Mesodermal cell (in vitro differentiated cells): ENCODE measurements at regions not wholly inside any gene's neighbourhood (a gene's known extent, or its start where the extent isn't known, plus 50 kb on each side); places are given as distances from the start of the nearest gene placed in this dataset.
"Not testable (repeated sequence)": the region's sequence is repeated elsewhere in the genome, so short reads cannot be mapped to it uniquely, and the experiment has no call there.

ENCODE experiments used
- H3K27ac ChIP-seq: 2 replicates; pipeline ENCODE4 v1.7.0; 2013; ENCODE audit warnings: mild to moderate bottlenecking, low read depth, low read length, moderate library complexity; ENCODE audit not compliant: severe bottlenecking
- H3K36me3 ChIP-seq: 2 replicates; pipeline ENCODE4 v1.7.1; 2013; ENCODE audit warnings: mild to moderate bottlenecking, low read length, moderate library complexity; ENCODE audit not compliant: control insufficient read depth, insufficient read depth
- H3K4me1 ChIP-seq: one replicate; pipeline ENCODE4 v1.7.1; 2013; ENCODE audit warnings: mild to moderate bottlenecking, low read length; ENCODE audit not compliant: insufficient read depth, control insufficient read depth, poor library complexity, severe bottlenecking
- H3K4me3 ChIP-seq: 2 replicates; pipeline ENCODE4 v1.7.0; 2013; ENCODE audit warnings: low read length, control low read depth, mild to moderate bottlenecking; ENCODE audit not compliant: insufficient read depth, poor library complexity, severe bottlenecking; ENCODE audit errors: extremely low read depth
- H3K9me3 ChIP-seq: 2 replicates; pipeline ENCODE4 v1.7.1; 2013; ENCODE audit warnings: mild to moderate bottlenecking, low read length, moderate library complexity; ENCODE audit not compliant: control insufficient read depth
- WGBS, 2 experiments: methylation state at CpG; one replicate each; pipeline ENCODE4 v1.1.5; 2013; ENCODE audit warnings: missing lambda C conversion rate in 2 of 2; ENCODE audit not compliant: insufficient coverage in 2 of 2; 5-methylcytosine and 5-hydroxymethylcytosine counted together

DNA sequence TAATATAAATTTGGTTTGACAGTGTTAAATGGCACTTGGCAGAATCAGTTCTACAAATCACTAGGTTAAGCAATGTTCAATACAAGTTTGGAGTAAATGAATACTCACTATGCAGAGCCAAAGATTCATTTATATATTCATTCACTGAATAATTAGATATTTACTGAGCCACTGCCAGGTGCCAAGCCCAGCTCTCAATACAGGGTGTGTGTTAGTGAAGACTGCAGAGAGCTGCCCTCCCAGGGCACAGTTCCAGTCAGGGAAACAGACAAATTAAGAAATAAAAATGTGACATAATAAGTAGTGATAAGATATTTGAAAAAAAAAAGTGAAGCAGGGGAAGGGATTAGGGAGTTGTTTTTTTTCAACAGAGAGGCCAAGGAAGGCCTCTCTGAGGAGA is 411.7 kb downstream of the KCNRG start:
- Histone ChIP-seq H3K4me1 (no peaks in the 10 kb centered on the region), H3K27ac (no peak overlapping the region), H3K4me3 (no peak overlapping the region), H3K36me3 (no peaks in the 10 kb centered on the region), H3K9me3 (no peaks in the 10 kb centered on the region)

DNA sequence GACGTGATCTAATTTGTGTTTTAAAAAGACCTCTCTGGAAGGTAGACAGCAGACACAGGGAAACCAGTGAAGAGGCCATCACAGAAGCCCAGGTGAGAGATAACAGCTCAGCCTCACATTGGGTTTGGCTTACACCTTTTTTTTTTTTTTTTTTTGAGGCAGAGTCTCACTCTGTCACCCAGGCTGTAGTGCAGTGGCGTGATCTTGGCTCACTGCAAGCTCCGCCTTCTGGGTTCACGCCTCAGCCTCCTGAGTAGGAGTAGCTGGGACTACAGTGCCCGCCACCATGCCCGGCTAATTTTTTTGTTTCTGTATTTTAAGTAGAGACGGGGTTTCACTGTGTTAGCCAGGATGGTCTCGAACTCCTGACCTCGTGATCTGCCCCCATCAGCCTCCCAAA is 412.3 kb downstream of the KCNRG start:
- H3K9me3 ChIP-seq, H3K4me3 ChIP-seq, H3K27ac ChIP-seq, H3K36me3 ChIP-seq, H3K4me1 ChIP-seq: not testable (repeated sequence)
- 83 to 93% methylated on average over 4 of the region's 9 CpGs for WGBS, 2 experiments

DNA sequence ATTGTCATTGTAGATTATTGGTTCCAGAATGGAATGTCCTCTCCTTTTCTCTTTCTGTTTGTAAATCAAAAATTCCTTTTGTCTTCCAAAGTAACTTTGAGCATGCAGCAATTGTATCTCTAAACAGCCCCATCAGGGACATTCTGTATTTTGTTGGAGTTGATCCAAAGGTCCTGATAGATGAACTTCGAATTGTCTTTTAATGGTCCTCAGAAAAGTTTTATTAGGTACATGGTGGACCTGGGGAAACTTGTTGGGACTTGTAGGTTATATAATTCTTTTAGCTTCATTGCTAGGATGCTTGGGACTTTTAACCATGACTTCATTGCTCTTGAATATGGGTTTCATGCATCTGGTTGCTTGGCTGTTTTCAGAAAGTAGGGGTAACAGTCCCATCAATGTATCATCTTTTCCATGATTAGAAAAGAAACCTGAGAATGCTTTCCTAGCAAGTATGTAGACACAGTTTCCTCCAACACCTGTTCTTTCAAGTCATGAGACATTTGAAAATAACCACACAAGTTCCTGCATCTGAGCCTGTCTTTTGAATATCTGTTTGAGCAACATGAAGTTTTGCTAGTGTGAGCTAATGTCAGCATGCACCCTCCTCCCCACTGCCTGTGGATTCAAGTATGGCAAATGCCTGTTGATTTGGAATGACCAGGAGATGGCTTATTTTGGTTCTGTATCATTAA is 413.1 kb downstream of the KCNRG start:
- Histone ChIP-seq H3K36me3 (no peaks in the 10 kb centered on the region), H3K9me3 (no peaks in the 10 kb centered on the region), H3K27ac (no peak overlapping the region), H3K4me1 (no peaks in the 10 kb centered on the region), H3K4me3 (no peak overlapping the region)
- WGBS, 2 experiments = no CpG with 5 or more reads among the region's 1 CpG

DNA sequence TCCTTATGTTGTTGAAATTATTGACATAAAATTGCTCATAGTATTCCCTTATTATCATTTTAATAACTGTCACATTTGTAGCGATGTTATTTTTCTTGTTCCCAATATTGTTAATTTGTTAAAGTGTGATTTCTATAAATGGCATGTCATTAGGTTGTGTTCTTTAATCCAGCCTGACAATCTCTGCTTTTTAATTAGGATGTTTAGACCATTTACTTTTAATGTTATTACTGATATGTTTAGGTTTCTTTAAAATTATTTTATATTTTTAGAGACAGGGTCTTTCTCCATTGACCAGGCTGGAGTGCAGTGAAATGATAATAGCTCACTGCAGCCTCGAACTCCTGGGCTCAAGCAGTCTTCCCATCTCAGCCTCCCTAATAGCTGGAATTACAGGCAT is 408.5 kb downstream of the DLEU7 start:
- Histone ChIP-seq H3K36me3 (no peaks in the 10 kb centered on the region), H3K4me3 (no peak overlapping the region), H3K27ac (no peak overlapping the region), H3K9me3 (no peaks in the 10 kb centered on the region), H3K4me1 (no peaks in the 10 kb centered on the region)
- 90% methylated on average over 1 of the region's 2 CpGs; no CpG with 5 or more reads in 1 of the 2 experiments for WGBS, 2 experiments

DNA sequence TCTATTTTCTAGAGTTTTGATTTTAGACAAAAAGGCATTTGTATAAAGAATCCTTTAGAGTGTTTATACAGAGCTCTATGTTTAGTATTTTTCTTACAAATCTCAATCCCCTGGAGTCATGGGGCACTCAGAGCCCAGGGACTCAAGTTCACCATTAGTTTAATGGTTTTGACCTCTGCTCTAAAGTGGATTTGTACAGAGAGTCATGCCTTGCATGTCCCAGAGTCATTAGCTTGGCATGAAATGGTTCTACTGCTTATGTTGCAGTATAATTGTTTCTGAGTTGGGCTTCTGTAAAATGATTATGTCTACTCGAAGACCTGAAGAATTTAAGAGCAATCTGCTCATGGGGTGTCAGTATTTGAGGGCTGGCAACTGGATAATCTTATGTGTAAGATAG is 406.2 kb downstream of the DLEU7 start:
- H3K27ac ChIP-seq = no peak overlapping the region
- no peaks in the 10 kb centered on the region for H3K4me1 ChIP-seq
- no peaks in the 10 kb centered on the region for H3K9me3 ChIP-seq
- no peaks in the 10 kb centered on the region for H3K36me3 ChIP-seq
- no peak overlapping the region for H3K4me3 ChIP-seq
- WGBS, 2 experiments = 100% methylated on average over 1 of the region's 1 CpG; no CpG with 5 or more reads in 1 of the 2 experiments

DNA sequence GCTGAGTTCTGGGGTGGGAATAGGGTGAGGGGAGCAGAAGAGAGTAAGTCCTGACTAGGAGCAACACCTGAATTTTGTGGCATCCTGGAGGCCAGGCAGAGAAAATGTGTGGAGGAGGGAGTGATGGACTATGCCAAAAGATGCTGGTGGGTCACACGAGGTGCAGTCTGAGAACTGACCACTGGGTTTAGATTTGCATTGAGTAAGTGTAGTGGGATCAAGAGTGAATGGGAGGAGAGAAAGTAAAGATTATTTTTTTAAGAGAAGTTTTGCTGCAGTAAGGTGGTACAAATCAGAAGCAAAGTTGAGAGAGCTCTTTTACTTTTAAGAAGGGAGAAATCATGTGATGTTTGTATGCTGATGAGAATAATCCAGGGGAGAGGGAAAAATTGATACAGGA is 405.1 kb downstream of the DLEU7 start:
- Histone ChIP-seq H3K4me3 (no peak overlapping the region), H3K27ac (no peak overlapping the region), H3K4me1 (no peaks in the 10 kb centered on the region), H3K36me3 (no peaks in the 10 kb centered on the region), H3K9me3 (no peaks in the 10 kb centered on the region)
- 58 to 79% methylated on average over 1 of the region's 1 CpG for WGBS, 2 experiments

DNA sequence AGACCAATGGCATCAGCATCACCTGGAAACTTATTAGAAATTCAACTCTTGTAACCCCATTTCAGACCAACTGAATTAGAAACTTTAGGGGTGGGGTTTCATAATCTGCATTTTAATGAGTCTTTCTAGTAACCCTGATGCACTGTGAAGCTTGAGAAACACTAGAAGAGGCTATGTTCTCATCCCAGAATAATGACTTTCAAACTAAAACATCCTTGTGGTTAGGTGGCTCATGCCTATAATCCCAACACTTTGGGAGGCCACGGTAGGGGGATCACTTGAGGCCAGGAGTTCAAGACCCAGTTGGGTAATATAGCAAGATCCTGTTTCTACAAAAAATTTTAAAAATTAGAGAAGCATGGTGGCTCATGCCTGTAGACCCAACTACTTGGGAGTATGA is 402.4 kb downstream of the DLEU7 start:
- Histone ChIP-seq H3K9me3 (no peaks in the 10 kb centered on the region), H3K27ac (no peak overlapping the region), H3K4me3 (no peak overlapping the region), H3K36me3 (no peaks in the 10 kb centered on the region), H3K4me1 (no peaks in the 10 kb centered on the region)
- WGBS, 2 experiments = 100% methylated on average over 1 of the region's 1 CpG; no CpG with 5 or more reads in 1 of the 2 experiments

DNA sequence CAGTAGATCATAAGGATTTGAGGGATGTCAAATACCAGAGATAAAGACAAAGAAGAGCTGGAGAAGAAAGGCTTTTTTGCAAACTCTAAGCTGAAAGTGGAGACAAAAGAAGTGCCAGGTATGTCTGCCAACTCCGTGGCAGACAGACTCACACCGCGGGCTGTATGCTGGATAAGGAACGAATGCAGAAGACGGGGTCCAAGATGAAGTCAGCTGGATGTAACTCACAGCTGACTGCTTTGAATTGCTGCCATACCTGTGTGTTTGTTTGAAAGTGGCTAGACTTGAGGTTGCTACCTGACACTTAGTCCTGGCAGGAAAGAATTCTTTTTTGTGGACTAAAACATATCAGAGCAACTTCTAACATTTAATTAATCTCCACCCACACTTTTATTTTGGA is 398.8 kb downstream of the DLEU7 start:
- no peak overlapping the region for H3K27ac ChIP-seq
- no peaks in the 10 kb centered on the region for H3K36me3 ChIP-seq
- peaks cover 3% of the 10 kb centered on the region for H3K9me3 ChIP-seq
- H3K4me3 ChIP-seq = no peak overlapping the region
- WGBS, 2 experiments = 59 to 63% methylated on average over 5 of the region's 5 CpGs
- H3K4me1 ChIP-seq = no peaks in the 10 kb centered on the region

DNA sequence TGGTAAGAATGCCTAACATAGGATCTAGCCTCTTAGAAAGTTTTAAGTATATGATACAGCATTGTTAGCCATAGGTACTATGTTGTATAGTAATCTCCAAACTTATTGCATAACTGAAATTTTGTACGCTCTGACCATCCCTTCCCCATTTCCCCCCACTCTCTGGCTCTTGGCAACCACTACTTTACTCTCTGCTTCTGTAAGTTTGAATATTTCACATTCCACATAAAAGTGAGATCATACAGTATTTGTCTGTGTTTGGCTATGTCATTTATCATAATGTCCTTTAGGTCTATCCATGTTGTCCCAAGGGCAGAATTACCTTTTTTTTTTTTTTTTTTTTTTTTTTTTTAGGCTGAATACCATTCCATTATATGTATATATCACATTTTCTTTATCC is 396.9 kb downstream of the DLEU7 start:
- no peak overlapping the region for H3K27ac ChIP-seq
- WGBS, 2 experiments = no CpG with 5 or more reads among the region's 1 CpG
- H3K36me3 ChIP-seq = no peaks in the 10 kb centered on the region
- no peak overlapping the region for H3K4me3 ChIP-seq
- H3K9me3 ChIP-seq = peaks cover 3% of the 10 kb centered on the region
- no peaks in the 10 kb centered on the region for H3K4me1 ChIP-seq

DNA sequence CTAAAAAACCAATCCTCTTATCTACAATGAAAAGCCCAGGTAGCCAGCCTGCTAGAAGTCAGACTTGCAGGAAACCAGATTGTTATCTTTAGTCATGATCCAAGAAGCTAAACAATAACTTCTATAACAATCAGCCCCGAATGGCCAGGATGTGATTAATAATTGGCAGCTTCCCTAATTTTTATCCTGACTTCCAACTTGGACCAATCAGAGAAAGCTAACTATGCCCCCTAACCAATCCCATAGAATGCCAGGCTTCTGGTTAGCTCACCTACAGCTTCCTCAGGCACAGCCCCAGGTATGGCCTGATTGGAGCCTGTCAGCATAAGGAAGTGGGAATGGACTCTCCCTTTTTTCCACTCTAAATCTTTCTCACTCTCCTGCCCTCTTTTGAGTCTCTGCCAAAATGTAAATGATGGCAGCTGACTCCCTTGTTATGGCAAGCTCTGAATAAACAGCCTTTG is 394.9 kb downstream of the DLEU7 start:
- Histone ChIP-seq H3K36me3 (no peaks in the 10 kb centered on the region), H3K27ac (no peak overlapping the region), H3K4me1 (no peaks in the 10 kb centered on the region), H3K9me3 (peaks cover 3% of the 10 kb centered on the region), H3K4me3 (no peak overlapping the region)
- 91% methylated on average over 1 of the region's 1 CpG; no CpG with 5 or more reads in 1 of the 2 experiments for WGBS, 2 experiments

DNA sequence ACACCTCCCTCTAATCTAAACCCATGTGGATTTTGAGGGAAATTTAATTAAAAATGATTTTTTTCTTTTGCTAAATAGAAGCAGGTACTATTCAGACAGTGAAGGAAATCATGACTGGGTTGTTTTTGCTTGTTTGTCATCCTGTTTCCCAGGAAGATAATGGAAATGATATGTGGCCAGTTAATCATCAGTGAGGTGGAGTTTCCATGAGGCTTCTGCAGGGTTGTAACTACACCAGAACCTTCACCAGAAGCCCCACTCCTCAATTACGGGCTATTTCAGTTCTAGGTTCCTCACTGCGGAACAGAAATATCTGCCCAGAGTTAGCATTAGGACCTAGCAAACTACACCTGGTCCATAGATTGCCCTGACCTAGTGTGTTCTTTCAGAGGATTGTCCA is 394.0 kb downstream of the DLEU7 start:
- H3K9me3 ChIP-seq = peaks cover 3% of the 10 kb centered on the region
- H3K27ac ChIP-seq = peak overlapping the region; percentile 30
- H3K36me3 ChIP-seq = no peaks in the 10 kb centered on the region
- WGBS, 2 experiments = 94 to 100% methylated on average over 2 of the region's 2 CpGs
- no peaks in the 10 kb centered on the region for H3K4me1 ChIP-seq
- no peak overlapping the region for H3K4me3 ChIP-seq
